Jurkat, Clone E6-1 (cell line): ENCODE measurements at regions not wholly inside any gene's neighbourhood (a gene's known extent, or its start where the extent isn't known, plus 50 kb on each side); places are given as distances from the start of the nearest gene placed in this dataset.
"Not testable (repeated sequence)": the region's sequence is repeated elsewhere in the genome, so short reads cannot be mapped to it uniquely, and the experiment has no call there.

ENCODE experiments used
- DNase-seq: peaks from one replicate; pipeline ENCODE4 v3.0.0-alpha.2; 2011; ENCODE audit warnings: low read depth, low spot score
- H3K4me3 ChIP-seq: 2 replicates; pipeline ENCODE4 v1.5.1; 2011; ENCODE audit warnings: mild to moderate bottlenecking, low read length, control low read depth, moderate library complexity

DNA sequence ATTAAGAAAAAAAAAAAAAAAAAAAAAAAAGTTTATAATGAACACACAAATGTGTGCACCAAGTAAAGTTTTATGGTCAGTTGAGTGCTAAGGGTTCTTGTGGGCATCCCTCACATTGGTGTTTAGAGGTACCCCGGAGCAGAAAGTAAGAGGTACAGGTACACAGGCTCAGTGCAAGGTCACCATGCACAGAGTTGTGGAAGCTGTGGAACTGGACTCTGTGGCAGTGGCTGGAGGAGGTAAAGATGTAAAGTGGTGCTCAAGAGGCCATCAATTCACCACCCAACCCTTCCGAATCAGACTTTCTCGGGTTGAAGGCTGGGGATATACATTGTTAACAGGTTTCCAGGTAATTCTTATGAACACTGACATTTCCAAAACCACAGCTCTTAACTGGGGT, 83.6 kb upstream of the FOXN2 start:
- H3K4me3 ChIP-seq: no peak overlapping the region
- DNase-seq: no peak

- no peak for DNase-seq
- no peak overlapping the region for H3K4me3 ChIP-seq
Observed at GRCh38 chr2:48232351-48232750, 82.1 kb upstream of the FOXN2 start.

DNA sequence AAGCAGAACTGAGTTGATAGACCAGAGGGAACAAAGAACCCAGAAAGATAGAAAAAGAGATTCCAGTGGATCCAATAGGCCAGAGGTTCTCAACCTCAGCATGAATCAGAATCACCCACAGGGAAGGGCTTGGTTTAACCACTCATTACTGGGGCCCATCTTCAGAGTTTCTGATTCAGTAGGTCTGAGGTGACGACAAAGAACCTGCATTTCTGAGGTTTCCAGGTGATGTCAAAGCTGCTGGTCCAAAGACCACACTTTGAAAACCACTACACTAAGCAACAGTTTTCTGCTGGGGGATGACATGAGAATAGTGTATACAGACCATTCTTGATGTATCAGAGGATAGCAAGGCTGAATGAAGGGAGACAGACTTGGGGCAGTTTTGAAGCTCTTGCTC, 81.5 kb upstream of the FOXN2 start:
- no peak overlapping the region for H3K4me3 ChIP-seq
- no peak for DNase-seq

DNA sequence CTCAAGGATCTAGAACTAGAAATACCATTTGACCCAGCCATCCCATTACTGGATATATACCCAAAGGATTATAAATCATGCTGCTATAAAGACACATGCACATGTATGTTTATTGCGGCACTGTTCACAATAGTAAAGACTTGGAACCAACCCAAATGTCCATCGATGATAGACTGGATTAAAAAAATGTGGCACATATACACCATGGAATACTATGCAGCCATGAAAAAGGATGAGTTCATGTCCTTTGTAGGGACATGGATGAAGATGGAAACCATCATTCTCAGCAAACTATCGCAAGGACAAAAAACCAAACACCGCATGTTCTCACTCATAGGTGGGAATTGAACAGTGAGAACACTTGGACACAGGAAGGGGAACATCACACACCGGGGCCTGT, 80.7 kb upstream of the FOXN2 start:
- H3K4me3 ChIP-seq, DNase-seq: not testable (repeated sequence)

- DNase-seq: no peak
Observed at GRCh38 chr2:48235076-48235475, 79.4 kb upstream of the FOXN2 start.

DNA sequence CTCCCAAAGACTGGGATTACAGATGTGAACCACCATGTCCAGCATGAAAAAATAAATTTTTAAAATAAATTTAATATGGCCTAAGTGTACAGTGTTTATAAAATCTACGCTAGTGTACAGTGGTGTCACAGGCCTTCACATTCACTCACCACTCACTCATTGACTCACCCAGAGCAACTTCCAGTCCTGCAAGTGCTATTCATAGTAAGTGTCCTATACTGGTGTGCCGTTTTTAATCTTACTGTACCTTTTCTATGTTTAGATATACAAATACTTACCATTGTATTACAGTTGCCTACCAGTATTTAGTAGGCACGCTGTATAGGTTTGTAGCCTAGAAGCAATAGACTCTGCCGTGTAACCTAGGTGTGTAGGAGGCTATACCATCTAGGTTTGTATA, 76.1 kb upstream of the FOXN2 start:
- no peak overlapping the region for H3K4me3 ChIP-seq
- DNase-seq: no peak

More at GRCh38 chr2:48235076-48235475, 79.4 kb upstream of the FOXN2 start:
- no peak overlapping the region for H3K4me3 ChIP-seq

GRCh38 chr2:48240912-48241311, 73.6 kb upstream of the FOXN2 start:
- no peak for DNase-seq
- no peak overlapping the region for H3K4me3 ChIP-seq

GRCh38 chr2:48247206-48247605, 67.3 kb upstream of the FOXN2 start:
- no peak overlapping the region for H3K4me3 ChIP-seq

DNA sequence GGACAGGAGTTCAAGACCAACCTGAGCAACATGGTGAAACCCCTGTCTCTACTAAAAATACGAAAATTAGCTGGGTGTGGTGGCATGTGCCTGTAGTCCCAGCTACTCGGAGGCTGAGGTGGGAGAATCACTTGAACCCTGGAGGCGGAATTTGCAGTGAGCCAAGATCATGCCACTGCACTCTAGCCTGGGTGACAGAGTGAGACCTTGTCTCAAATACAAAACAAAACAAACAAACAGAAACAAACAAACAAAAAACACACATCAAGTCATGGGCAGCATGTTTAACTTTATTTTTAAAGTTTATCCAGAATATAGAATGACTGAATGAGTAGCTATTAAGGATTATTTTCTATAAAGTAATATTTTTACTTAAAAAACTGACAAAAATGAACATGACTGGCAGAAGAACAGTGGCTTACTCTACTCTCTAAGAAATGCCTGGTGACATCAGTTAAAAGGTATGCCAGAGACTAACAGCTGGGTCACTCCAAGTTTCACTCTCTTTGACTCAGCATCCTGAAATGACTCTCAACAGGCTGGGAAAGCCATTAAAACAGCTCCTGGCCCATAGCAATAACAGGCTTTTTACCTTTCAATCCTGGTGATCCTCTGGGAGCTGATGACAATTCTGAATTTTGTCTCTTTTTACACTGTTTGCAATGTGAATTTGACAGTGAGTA, 66.1 kb upstream of the FOXN2 start:
- H3K4me3 ChIP-seq: no peak overlapping the region
- DNase-seq: no peak

More at GRCh38 chr2:48247206-48247605, 67.3 kb upstream of the FOXN2 start:
- DNase-seq: no peak

GRCh38 chr2:48249025-48249424, 65.5 kb upstream of the FOXN2 start:
- no peak overlapping the region for H3K4me3 ChIP-seq
- DNase-seq: no peak

DNA sequence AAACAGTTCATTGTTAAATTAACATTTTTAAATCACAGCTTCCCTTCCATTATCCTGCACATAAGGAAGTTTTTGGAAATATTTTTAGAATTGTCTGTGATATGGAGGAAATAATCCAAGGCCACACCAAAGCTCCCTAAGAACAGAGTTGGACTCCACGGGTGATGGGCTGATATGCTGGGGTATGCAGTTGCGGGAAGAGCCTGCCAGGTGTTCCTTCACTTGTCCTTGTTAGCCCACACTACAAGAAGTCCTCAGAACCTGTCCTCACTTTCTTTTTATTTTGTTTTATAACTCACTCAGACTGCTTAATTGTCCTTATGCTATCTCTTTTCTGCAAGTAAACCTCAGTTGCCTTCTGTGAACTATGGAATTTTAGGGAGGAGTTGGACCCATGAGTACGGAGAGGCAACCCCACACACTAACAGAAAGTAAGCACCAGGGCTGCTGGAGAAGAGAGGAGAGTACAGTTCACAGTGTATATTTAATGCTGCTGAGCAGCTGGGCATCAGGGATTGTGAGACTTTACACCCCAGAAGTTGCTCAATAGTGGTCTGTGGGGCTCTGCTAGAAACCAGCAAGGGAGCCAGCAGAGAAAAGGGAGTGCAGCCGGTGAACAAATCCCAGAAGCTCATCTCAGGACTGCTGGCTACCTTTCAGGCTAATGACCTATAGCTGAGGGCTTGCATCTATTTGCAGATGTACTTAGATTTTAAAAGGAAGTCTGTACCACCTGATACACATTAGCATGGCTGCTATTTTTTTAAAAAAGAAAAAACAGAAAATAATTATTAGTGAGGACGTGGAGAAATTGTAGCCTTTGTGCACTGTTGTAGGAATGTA, 64.6 kb upstream of the FOXN2 start:
- no peak overlapping the region for H3K4me3 ChIP-seq
- no peak for DNase-seq

GRCh38 chr2:48250474-48250844, 64.0 kb upstream of the FOXN2 start:
- DNase-seq: no peak
- no peak overlapping the region for H3K4me3 ChIP-seq

- no peak overlapping the region for H3K4me3 ChIP-seq
- no peak for DNase-seq
Observed at GRCh38 chr2:48250943-48251342, 63.5 kb upstream of the FOXN2 start.

GRCh38 chr2:48251437-48252148, 62.9 kb upstream of the FOXN2 start:
- no peak for DNase-seq
- no peak overlapping the region for H3K4me3 ChIP-seq

GRCh38 chr2:48253301-48253700, 61.2 kb upstream of the FOXN2 start:
- H3K4me3 ChIP-seq: no peak overlapping the region
- no peak for DNase-seq

GRCh38 chr2:48254839-48255238, 59.6 kb upstream of the FOXN2 start:
- no peak overlapping the region for H3K4me3 ChIP-seq
- no peak for DNase-seq

DNA sequence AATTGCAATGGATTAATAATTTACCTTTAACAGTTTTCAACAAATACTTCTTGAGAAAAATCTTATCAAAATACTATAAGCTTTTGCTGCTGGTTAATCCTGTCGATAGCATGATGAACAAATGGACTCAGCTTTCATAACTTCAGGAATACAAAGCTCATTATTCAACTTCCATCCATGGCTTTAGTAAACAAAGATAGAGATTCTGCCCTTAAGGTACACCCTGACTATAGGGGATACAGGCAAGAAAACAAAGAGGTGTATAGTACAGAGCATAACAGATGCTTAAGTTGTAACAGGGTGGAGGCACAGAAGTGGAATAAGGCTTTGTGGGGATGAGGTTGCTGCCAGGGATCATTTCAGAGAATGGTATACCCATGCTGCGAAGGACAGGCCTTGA, 57.0 kb upstream of the FOXN2 start:
- no peak overlapping the region for H3K4me3 ChIP-seq
- no peak for DNase-seq

GRCh38 chr2:48258481-48259149, 55.9 kb upstream of the FOXN2 start:
- no peak for DNase-seq
- no peak overlapping the region for H3K4me3 ChIP-seq

- no peak for DNase-seq
- no peak overlapping the region for H3K4me3 ChIP-seq
Observed at GRCh38 chr2:48259811-48260210, 54.7 kb upstream of the FOXN2 start.

DNA sequence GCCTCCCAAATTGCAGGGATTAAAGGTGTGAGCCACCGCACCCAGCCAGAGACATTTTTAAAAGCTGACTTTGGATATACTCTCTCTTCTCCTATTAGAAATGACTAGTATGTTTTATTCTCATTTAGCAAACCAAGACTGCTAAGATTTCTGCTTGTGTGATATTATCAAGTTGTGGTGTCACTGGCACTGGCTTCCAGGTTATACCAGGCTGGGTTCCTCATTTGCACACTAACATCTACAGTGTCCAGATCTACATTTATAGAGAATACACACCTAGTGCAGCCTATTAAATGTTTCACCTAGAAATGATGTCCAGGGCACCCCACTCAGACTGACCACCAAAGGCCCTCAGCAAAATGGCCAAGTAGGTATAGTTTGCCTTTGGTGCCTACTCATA, 49.9 kb upstream of the FOXN2 start:
- H3K4me3 ChIP-seq: no peak overlapping the region
- DNase-seq: no peak
